Hematopoietic multipotent progenitor cell treated with erythropoietin and hydrocortisone succinate and interleukin-3 and kit ligand, for 4 days (in vitro differentiated cells): ENCODE measurements at regions not wholly inside any gene's neighbourhood (a gene's known extent, or its start where the extent isn't known, plus 50 kb on each side); places are given as distances from the start of the nearest gene placed in this dataset.
A peak's percentile ranks its signal among the peaks of the same experiment; 100 is the strongest.
"Not testable (repeated sequence)": the region's sequence is repeated elsewhere in the genome, so short reads cannot be mapped to it uniquely, and the experiment has no call there.

Source experiments
- DNase-seq: peaks from one replicate; pipeline ENCODE4 v3.0.0-alpha.2; 2015

GRCh38 chr1:232717911-232718310, 87.3 kb upstream of the MAP10 start:
- not testable (repeated sequence) for DNase-seq

GRCh38 chr1:232718928-232719927, 86.0 kb upstream of the MAP10 start:
- no peak for DNase-seq

- no peak for DNase-seq
Measured at GRCh38 chr1:232722626-232723025, 82.6 kb upstream of the MAP10 start.

GRCh38 chr1:232725305-232726047, 79.7 kb upstream of the MAP10 start:
- peak; percentile 34 for DNase-seq

GRCh38 chr1:232726048-232726779, 79.0 kb upstream of the MAP10 start:
- DNase-seq, result peak; percentile 77

- DNase-seq, result no peak
Measured at GRCh38 chr1:232728507-232729263, 76.5 kb upstream of the MAP10 start.

GRCh38 chr1:232732344-232732910, 72.8 kb upstream of the MAP10 start:
- DNase-seq, result no peak

GRCh38 chr1:232737917-232738316, 67.3 kb upstream of the MAP10 start:
- no peak for DNase-seq

GRCh38 chr1:232743999-232744398, 61.2 kb upstream of the MAP10 start:
- DNase-seq, result no peak

- no peak for DNase-seq
Measured at GRCh38 chr1:232744847-232745246, 60.4 kb upstream of the MAP10 start.

- DNase-seq, result not testable (repeated sequence)
Measured at GRCh38 chr1:232745698-232746097, 59.5 kb upstream of the MAP10 start.

- DNase-seq, result no peak
Measured at GRCh38 chr1:232748910-232749368, 56.3 kb upstream of the MAP10 start.

GRCh38 chr1:232751393-232752140, 53.6 kb upstream of the MAP10 start:
- DNase-seq, result peak; percentile 32

- DNase-seq, result no peak
Measured at GRCh38 chr1:232752365-232752764, 52.9 kb upstream of the MAP10 start.

GRCh38 chr1:232754930-232755329, 50.3 kb upstream of the MAP10 start:
- DNase-seq, result no peak
